ENCODE measurements at regions not wholly inside any gene's neighbourhood (a gene's known extent, or its start where the extent isn't known, plus 50 kb on each side); places are given as distances from the start of the nearest gene placed in this dataset.
"Not testable (repeated sequence)": the region's sequence is repeated elsewhere in the genome, so short reads cannot be mapped to it uniquely, and the experiment has no call there.

- no peak overlapping the region for H3K4me3 ChIP-seq
- H3K27me3 ChIP-seq: no peaks in the 10 kb centered on the region
- H3K27ac ChIP-seq: no peak overlapping the region
- TF ChIP-seq POLR2A (IDR thresholded peaks at IDR 0.05): no peak
- TF ChIP-seq, protein P1, sequence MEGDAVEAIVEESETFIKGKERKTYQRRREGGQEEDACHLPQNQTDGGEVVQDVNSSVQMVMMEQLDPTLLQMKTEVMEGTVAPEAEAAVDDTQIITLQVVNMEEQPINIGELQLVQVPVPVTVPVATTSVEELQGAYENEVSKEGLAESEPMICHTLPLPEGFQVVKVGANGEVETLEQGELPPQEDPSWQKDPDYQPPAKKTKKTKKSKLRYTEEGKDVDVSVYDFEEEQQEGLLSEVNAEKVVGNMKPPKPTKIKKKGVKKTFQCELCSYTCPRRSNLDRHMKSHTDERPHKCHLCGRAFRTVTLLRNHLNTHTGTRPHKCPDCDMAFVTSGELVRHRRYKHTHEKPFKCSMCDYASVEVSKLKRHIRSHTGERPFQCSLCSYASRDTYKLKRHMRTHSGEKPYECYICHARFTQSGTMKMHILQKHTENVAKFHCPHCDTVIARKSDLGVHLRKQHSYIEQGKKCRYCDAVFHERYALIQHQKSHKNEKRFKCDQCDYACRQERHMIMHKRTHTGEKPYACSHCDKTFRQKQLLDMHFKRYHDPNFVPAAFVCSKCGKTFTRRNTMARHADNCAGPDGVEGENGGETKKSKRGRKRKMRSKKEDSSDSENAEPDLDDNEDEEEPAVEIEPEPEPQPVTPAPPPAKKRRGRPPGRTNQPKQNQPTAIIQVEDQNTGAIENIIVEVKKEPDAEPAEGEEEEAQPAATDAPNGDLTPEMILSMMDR (IDR thresholded peaks at IDR 0.05): no peak
- H3K36me3 ChIP-seq (replicated peaks in 1 of 2): no peaks in the 10 kb centered on the region
- H3K9me3 ChIP-seq (replicated peaks in 1 of 3): no peaks in the 10 kb centered on the region
- WGBS, 4 donors: 72 to 81% (median 78%) methylated on average over 4 of the region's 4 CpGs
- no peak for DNase-seq
- H3K4me1 ChIP-seq (replicated peaks in 1 of 2): peaks cover 5 to 9% of the 10 kb centered on the region in 2 donors
- intact Hi-C loops (cut with DNase I): no loop called here
Observed at GRCh38 chr2:16066261-16067036, 126.1 kb downstream of the MYCN start.

DNA sequence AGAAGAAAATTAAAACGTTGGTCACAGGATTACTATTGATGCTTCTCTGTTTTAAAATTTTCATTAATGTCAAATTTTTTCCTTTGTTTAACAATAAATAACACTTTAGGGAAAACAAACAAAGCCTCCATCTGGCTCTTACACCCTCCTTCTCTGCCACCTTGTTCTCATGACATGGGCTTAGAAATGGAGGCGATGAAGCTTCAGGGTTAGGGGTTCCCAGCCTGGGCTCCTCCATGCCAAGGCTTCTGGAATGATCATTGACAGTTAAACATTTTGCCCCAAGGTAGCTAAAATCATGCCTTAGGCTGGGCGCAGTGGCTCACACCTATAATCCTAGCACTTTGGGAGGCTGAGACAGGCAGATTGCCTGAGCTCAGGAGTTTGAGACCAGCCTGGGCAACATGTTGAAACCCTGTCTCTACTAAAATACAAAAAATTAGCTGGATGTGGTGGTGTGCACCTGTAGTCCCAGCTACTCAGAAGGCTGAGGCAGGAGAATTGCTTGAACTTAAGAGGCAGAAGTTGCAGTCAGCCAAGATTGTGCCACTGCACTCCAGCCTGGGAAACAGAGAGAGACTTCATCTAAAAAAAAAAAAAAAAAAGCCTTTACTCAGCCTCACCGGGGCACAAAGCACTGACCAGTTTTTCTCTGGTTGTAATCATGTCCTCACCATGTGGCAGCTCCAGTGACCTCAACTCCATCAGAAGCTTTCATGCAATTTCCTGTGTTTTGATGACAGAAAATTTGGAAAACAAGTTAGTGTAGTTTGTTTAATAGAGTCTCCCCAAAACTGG lies 125.1 kb downstream of the MYCN start:
- 74 to 77% (median 76%) methylated on average over 4 of the region's 4 CpGs for WGBS, 4 donors
- H3K27ac ChIP-seq; H3K9me3 ChIP-seq (replicated peaks in 1 of 3); H3K4me3 ChIP-seq; H3K27me3 ChIP-seq; DNase-seq; H3K4me1 ChIP-seq (replicated peaks in 1 of 2); intact Hi-C loops (cut with DNase I); H3K36me3 ChIP-seq (replicated peaks in 1 of 2): not testable (repeated sequence)

GRCh38 chr2:16064745-16065144 lies 124.4 kb downstream of the MYCN start:
- no peaks in the 10 kb centered on the region for H3K36me3 ChIP-seq (replicated peaks in 1 of 2)
- 73 to 81% (median 76%) methylated on average over 2 of the region's 2 CpGs for WGBS, 4 donors
- H3K27ac ChIP-seq: no peak overlapping the region
- H3K4me1 ChIP-seq (replicated peaks in 1 of 2): peaks cover under 1 to 2% of the 10 kb centered on the region in 2 donors
- H3K4me3 ChIP-seq: no peak overlapping the region
- intact Hi-C loops (cut with DNase I): no loop called here
- no peaks in the 10 kb centered on the region for H3K9me3 ChIP-seq (replicated peaks in 1 of 3)
- no peak for DNase-seq
- TF ChIP-seq, protein P1 (IDR thresholded peaks at IDR 0.05): no peak
- TF ChIP-seq POLR2A (IDR thresholded peaks at IDR 0.05): no peak
- no peaks in the 10 kb centered on the region for H3K27me3 ChIP-seq

DNA sequence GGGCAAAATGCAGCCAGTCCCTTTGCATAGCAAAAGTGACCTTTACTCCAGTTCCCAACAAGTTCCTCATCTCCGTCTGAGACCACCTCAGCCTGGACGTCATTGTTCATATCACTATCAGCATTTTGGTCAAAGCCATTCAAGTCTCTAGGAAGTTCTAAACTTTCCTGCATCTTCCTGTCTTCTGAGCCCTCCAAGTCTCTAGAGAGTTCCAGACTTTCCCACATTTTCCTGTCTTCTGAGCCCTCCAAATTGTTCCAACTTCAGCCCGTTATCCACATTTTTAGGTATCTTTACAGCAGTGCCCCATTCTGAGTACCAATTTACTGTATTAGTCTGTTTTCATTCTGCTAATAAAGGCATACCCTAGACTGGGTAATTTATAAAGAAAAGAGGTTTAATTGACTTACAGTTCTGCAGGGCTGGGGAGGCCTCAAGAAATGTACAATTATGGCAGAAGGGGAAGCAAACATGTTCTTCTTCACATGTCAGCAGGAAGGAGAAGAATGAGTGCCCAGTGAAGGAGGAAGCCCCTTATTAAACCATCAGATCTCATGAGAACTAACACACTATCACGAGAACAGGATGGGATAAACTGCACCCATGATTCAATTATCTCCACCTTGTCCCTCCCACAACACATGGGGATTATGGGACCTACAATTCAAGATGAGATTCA lies 123.7 kb downstream of the MYCN start:
- no peaks in the 10 kb centered on the region for H3K9me3 ChIP-seq (replicated peaks in 1 of 3)
- no peak for DNase-seq
- intact Hi-C loops (cut with DNase I): no loop called here
- H3K4me1 ChIP-seq (replicated peaks in 1 of 2): no peaks in the 10 kb centered on the region
- no peaks in the 10 kb centered on the region for H3K27me3 ChIP-seq
- no peak overlapping the region for H3K27ac ChIP-seq
- 91 to 96% (median 93%) methylated on average over 4 of the region's 4 CpGs for WGBS, 4 donors
- TF ChIP-seq POLR2A (IDR thresholded peaks at IDR 0.05): no peak
- TF ChIP-seq, protein P1 (IDR thresholded peaks at IDR 0.05): no peak
- H3K4me3 ChIP-seq: no peak overlapping the region
- no peaks in the 10 kb centered on the region for H3K36me3 ChIP-seq (replicated peaks in 1 of 2)
